Gastrocnemius medialis (tissue), 4 donors: ENCODE measurements at regions not wholly inside any gene's neighbourhood (a gene's known extent, or its start where the extent isn't known, plus 50 kb on each side); places are given as distances from the start of the nearest gene placed in this dataset.

Source experiments
- ATAC-seq, 2 donors: fragments of 150-250 bp; one replicate each; pipeline ENCODE4 v1.9.1; 2016
- DNase-seq, 2 donors: peaks; one replicate each; pipeline ENCODE4 v3.0.0-alpha.2; 2019
- H3K27ac ChIP-seq, 4 donors: fragments of 200-600 bp; sonication (generic); 1 replicate in 1 of 4; 2 replicates in 3 of 4; pipeline ENCODE4 v1.5.1; 2016 to 2018; ENCODE audit warnings: mild to moderate bottlenecking in 2 of 4, moderate library complexity in 1 of 4
- H3K27me3 ChIP-seq, 3 donors: fragments of 200-600 bp; sonication (generic) in 2 of 3; 1 replicate in 1 of 3; 2 replicates in 2 of 3; pipeline versions ENCODE4 v1.5.1 to v1.6.0; 2016 to 2019; ENCODE audit warnings: mild to moderate bottlenecking in 1 of 3, moderate library complexity in 1 of 3
- H3K36me3 ChIP-seq, 2 donors: fragments of 200-600 bp; sonication (generic) in 1 of 2; one replicate each; pipeline ENCODE4 v1.5.1; 2017 to 2018
- H3K4me1 ChIP-seq, 2 donors: fragments of 200-600 bp; sonication (generic) in 1 of 2; one replicate each; pipeline ENCODE4 v1.5.1; 2016 to 2017; ENCODE audit warnings: mild to moderate bottlenecking in 2 of 2
- H3K4me3 ChIP-seq, 4 donors: fragments of 200-600 bp; sonication (generic) in 3 of 4; 1 replicate in 1 of 4; 2 replicates in 3 of 4; pipeline ENCODE4 v1.5.1; 2016 to 2019; ENCODE audit warnings: mild to moderate bottlenecking in 2 of 4
- H3K9me3 ChIP-seq, 3 donors: fragments of 200-600 bp; sonication (generic) in 2 of 3; 1 replicate in 1 of 3; 2 replicates in 2 of 3; pipeline ENCODE4 v1.5.1; 2016 to 2019
- CTCF ChIP-seq, 5 experiments: fragments of 450-650 bp in 3 of 5; fragments of 200-600 bp in 2 of 5; sonication (generic) in 2 of 5; IDR thresholded peaks in 4 of 5; conservative IDR thresholded peaks in 1 of 5; 1 replicate in 4 of 5; 2 replicates in 1 of 5; pipeline ENCODE4 v1.5.1; 2016 to 2019; ENCODE audit warnings: antibody characterized with exemption in 5 of 5, mild to moderate bottlenecking in 3 of 5, moderate library complexity in 3 of 5
- POLR2A ChIP-seq, 2 donors: fragments of 450-650 bp; IDR thresholded peaks; one replicate each; pipeline ENCODE4 v1.6.1; 2017; ENCODE audit warnings: antibody characterized with exemption in 2 of 2, mild to moderate bottlenecking in 2 of 2, moderate library complexity in 2 of 2
- in situ Hi-C, 4 donors: fragments of 200-750 bp; cut with MboI; loops; one replicate each; pipeline versions ENCODE4 v1.15.0 to v1.8.0; 2017; ENCODE audit warnings: low sequenced_read_pairs in 4 of 4
- intact Hi-C: fragments of 100-400 bp; cut with DNase I; formaldehyde crosslinking; loops from one replicate; pipeline ENCODE4 v1.15.1; 2023; ENCODE audit warnings: low total_unique reads

- ATAC-seq: no peak
- Histone ChIP-seq H3K27me3 (no peaks in the 10 kb centered on the region), H3K9me3 (no peaks in the 10 kb centered on the region), H3K36me3 (no peaks in the 10 kb centered on the region), H3K4me1 (no peaks in the 10 kb centered on the region), H3K4me3 (no peak overlapping the region), H3K27ac (no peak overlapping the region)
- in situ Hi-C loops: no loop called here
- intact Hi-C loops: no loop called here
- no peak for DNase-seq
- TF ChIP-seq CTCF (IDR thresholded peaks at IDR 0.05 in 4 of 5, conservative IDR thresholded peaks at IDR 0.05 in 1 of 5) (no peak), POLR2A (IDR thresholded peaks at IDR 0.05) (no peak)
These were observed 609.6 kb upstream of the SPANXN1 start for GRCh38 chrX:144637731-144638130.

GRCh38 chrX:144648788-144649187, 598.5 kb upstream of the SPANXN1 start:
- H3K9me3 ChIP-seq: no peaks in the 10 kb centered on the region
- in situ Hi-C loops (no loop called here), intact Hi-C loops (no loop called here)
- no peak for ATAC-seq
- TF ChIP-seq CTCF (IDR thresholded peaks at IDR 0.05 in 4 of 5, conservative IDR thresholded peaks at IDR 0.05 in 1 of 5) (no peak), POLR2A (IDR thresholded peaks at IDR 0.05) (no peak)
- H3K27ac ChIP-seq: no peak overlapping the region
- no peaks in the 10 kb centered on the region for H3K4me1 ChIP-seq
- H3K36me3 ChIP-seq: no peaks in the 10 kb centered on the region
- no peak overlapping the region for H3K4me3 ChIP-seq
- no peak for DNase-seq
- H3K27me3 ChIP-seq: no peaks in the 10 kb centered on the region

- DNase-seq (no peak), ATAC-seq (no peak)
- TF ChIP-seq POLR2A (IDR thresholded peaks at IDR 0.05) (no peak), CTCF (IDR thresholded peaks at IDR 0.05 in 4 of 5, conservative IDR thresholded peaks at IDR 0.05 in 1 of 5) (no peak)
- in situ Hi-C loops (no loop called here), intact Hi-C loops (no loop called here)
- Histone ChIP-seq H3K27me3 (no peaks in the 10 kb centered on the region), H3K4me3 (no peak overlapping the region), H3K27ac (no peak overlapping the region), H3K9me3 (no peaks in the 10 kb centered on the region), H3K36me3 (no peaks in the 10 kb centered on the region), H3K4me1 (no peaks in the 10 kb centered on the region)
These were observed 565.8 kb upstream of the SPANXN1 start for GRCh38 chrX:144681501-144681900.

GRCh38 chrX:144683247-144683646, 564.1 kb upstream of the SPANXN1 start:
- no peak for DNase-seq
- H3K4me1 ChIP-seq: no peaks in the 10 kb centered on the region
- TF ChIP-seq CTCF (IDR thresholded peaks at IDR 0.05 in 4 of 5, conservative IDR thresholded peaks at IDR 0.05 in 1 of 5) (no peak), POLR2A (IDR thresholded peaks at IDR 0.05) (no peak)
- no peaks in the 10 kb centered on the region for H3K9me3 ChIP-seq
- H3K4me3 ChIP-seq: no peak overlapping the region
- H3K27ac ChIP-seq: no peak overlapping the region
- no peak for ATAC-seq
- H3K27me3 ChIP-seq: no peaks in the 10 kb centered on the region
- in situ Hi-C loops (no loop called here), intact Hi-C loops (no loop called here)
- H3K36me3 ChIP-seq: no peaks in the 10 kb centered on the region

- TF ChIP-seq POLR2A (IDR thresholded peaks at IDR 0.05) (no peak), CTCF (IDR thresholded peaks at IDR 0.05 in 4 of 5, conservative IDR thresholded peaks at IDR 0.05 in 1 of 5) (no peak)
- ATAC-seq (no peak), DNase-seq (no peak)
- in situ Hi-C loops (loop anchor here in 1 of 4 donors (25.0 kb wide), 1 partner anchor 102 kb away; no protein-coding TSS in a partner anchor), intact Hi-C loops (no loop called here)
- Histone ChIP-seq H3K4me1 (no peaks in the 10 kb centered on the region), H3K36me3 (no peaks in the 10 kb centered on the region), H3K27me3 (no peaks in the 10 kb centered on the region), H3K27ac (no peak overlapping the region), H3K4me3 (no peak overlapping the region), H3K9me3 (no peaks in the 10 kb centered on the region)
These were observed 537.5 kb upstream of the SPANXN1 start for GRCh38 chrX:144709841-144710240.
